SJSA1 (cell line): ENCODE measurements at regions not wholly inside any gene's neighbourhood (a gene's known extent, or its start where the extent isn't known, plus 50 kb on each side); places are given as distances from the start of the nearest gene placed in this dataset.
"Not testable (repeated sequence)": the region's sequence is repeated elsewhere in the genome, so short reads cannot be mapped to it uniquely, and the experiment has no call there.

Source experiments
- DNase-seq, 2 experiments: peaks; one replicate each; pipeline ENCODE4 v3.0.0-alpha.2; 2015 to 2020; ENCODE audit warnings: low spot score in 2 of 2, low read depth in 1 of 2
- H3K27ac ChIP-seq: fragments of 250-450 bp; sonication (Bioruptor Pico); 2 replicates; pipeline ENCODE4 v1.5.1; 2020; ENCODE audit warnings: mild to moderate bottlenecking, moderate library complexity
- H3K27me3 ChIP-seq: fragments of 250-450 bp; sonication (Bioruptor Pico); replicated peaks from 2 replicates; pipeline ENCODE4 v1.5.1; 2020; ENCODE audit warnings: mild to moderate bottlenecking, moderate library complexity
- H3K36me3 ChIP-seq: fragments of 250-450 bp; sonication (Bioruptor Pico); 2 replicates; pipeline ENCODE4 v1.5.1; 2020; ENCODE audit warnings: mild to moderate bottlenecking
- H3K4me1 ChIP-seq: fragments of 250-450 bp; sonication (Bioruptor Pico); replicated peaks from 2 replicates; pipeline ENCODE4 v1.6.1; 2021; ENCODE audit warnings: mild to moderate bottlenecking
- H3K4me3 ChIP-seq: fragments of 250-450 bp; sonication (Bioruptor Pico); 2 replicates; pipeline ENCODE4 v1.5.1; 2020; ENCODE audit warnings: mild to moderate bottlenecking
- H3K9me3 ChIP-seq: fragments of 250-450 bp; sonication (Bioruptor Pico); replicated peaks from 2 replicates; pipeline ENCODE4 v1.5.1; 2020; ENCODE audit warnings: mild to moderate bottlenecking

GRCh38 chr12:131192951-131193350 is 239.2 kb downstream of the ADGRD1 start:
- no peaks in the 10 kb centered on the region for H3K4me1 ChIP-seq
- H3K36me3 ChIP-seq, result no peaks in the 10 kb centered on the region
- no peaks in the 10 kb centered on the region for H3K9me3 ChIP-seq
- DNase-seq, result no peak
- H3K27ac ChIP-seq, result no peak overlapping the region
- no peak overlapping the region for H3K4me3 ChIP-seq
- H3K27me3 ChIP-seq, result no peaks in the 10 kb centered on the region

- no peak for DNase-seq
- Histone ChIP-seq H3K4me3 (no peak overlapping the region), H3K27ac (no peak overlapping the region), H3K36me3 (no peaks in the 10 kb centered on the region), H3K27me3 (no peaks in the 10 kb centered on the region), H3K9me3 (no peaks in the 10 kb centered on the region), H3K4me1 (no peaks in the 10 kb centered on the region)
Measured at GRCh38 chr12:131194166-131194565, 240.5 kb downstream of the ADGRD1 start.

- Histone ChIP-seq H3K27ac (no peak overlapping the region), H3K4me3 (no peak overlapping the region), H3K9me3 (no peaks in the 10 kb centered on the region), H3K36me3 (no peaks in the 10 kb centered on the region), H3K27me3 (no peaks in the 10 kb centered on the region), H3K4me1 (no peaks in the 10 kb centered on the region)
- DNase-seq, result no peak
Measured at GRCh38 chr12:131195796-131196195, 242.1 kb downstream of the ADGRD1 start.

- no peak overlapping the region for H3K27ac ChIP-seq
- H3K9me3 ChIP-seq, result no peaks in the 10 kb centered on the region
- no peak overlapping the region for H3K4me3 ChIP-seq
- DNase-seq, result no peak
- no peaks in the 10 kb centered on the region for H3K36me3 ChIP-seq
- H3K4me1 ChIP-seq, result no peaks in the 10 kb centered on the region
- no peaks in the 10 kb centered on the region for H3K27me3 ChIP-seq
Measured at GRCh38 chr12:131196220-131196619, 242.5 kb downstream of the ADGRD1 start.

GRCh38 chr12:131197490-131197889 is 243.8 kb downstream of the ADGRD1 start:
- H3K27ac ChIP-seq, result no peak overlapping the region
- no peaks in the 10 kb centered on the region for H3K27me3 ChIP-seq
- no peak overlapping the region for H3K4me3 ChIP-seq
- no peaks in the 10 kb centered on the region for H3K36me3 ChIP-seq
- H3K4me1 ChIP-seq, result no peaks in the 10 kb centered on the region
- DNase-seq, result no peak
- H3K9me3 ChIP-seq, result no peaks in the 10 kb centered on the region

GRCh38 chr12:131199221-131199620 is 245.5 kb downstream of the ADGRD1 start:
- Histone ChIP-seq H3K9me3 (no peaks in the 10 kb centered on the region), H3K27ac (no peak overlapping the region), H3K27me3 (no peaks in the 10 kb centered on the region), H3K4me1 (no peaks in the 10 kb centered on the region), H3K36me3 (no peaks in the 10 kb centered on the region), H3K4me3 (no peak overlapping the region)
- DNase-seq, result no peak

GRCh38 chr12:131201912-131202311 is 248.2 kb downstream of the ADGRD1 start:
- not testable (repeated sequence) for H3K9me3 ChIP-seq, H3K4me3 ChIP-seq, H3K36me3 ChIP-seq, DNase-seq, H3K4me1 ChIP-seq, H3K27ac ChIP-seq, H3K27me3 ChIP-seq

- Histone ChIP-seq H3K36me3 (no peaks in the 10 kb centered on the region), H3K27ac (no peak overlapping the region), H3K27me3 (no peaks in the 10 kb centered on the region), H3K4me1 (no peaks in the 10 kb centered on the region), H3K9me3 (no peaks in the 10 kb centered on the region), H3K4me3 (no peak overlapping the region)
- peak in 1 of 2 experiments; percentile 34 for DNase-seq
Measured at GRCh38 chr12:131202592-131203378, 249.1 kb downstream of the ADGRD1 start.

GRCh38 chr12:131203666-131204415 is 250.1 kb downstream of the ADGRD1 start:
- Histone ChIP-seq H3K9me3 (no peaks in the 10 kb centered on the region), H3K36me3 (no peaks in the 10 kb centered on the region), H3K27ac (no peak overlapping the region), H3K27me3 (no peaks in the 10 kb centered on the region), H3K4me3 (no peak overlapping the region), H3K4me1 (no peaks in the 10 kb centered on the region)
- DNase-seq, result peak in 1 of 2 experiments; percentile 22

GRCh38 chr12:131204416-131205274 is 250.9 kb downstream of the ADGRD1 start:
- DNase-seq, result peak in 1 of 2 experiments; percentile 30
- Histone ChIP-seq H3K9me3 (no peaks in the 10 kb centered on the region), H3K4me3 (no peak overlapping the region), H3K27ac (no peak overlapping the region), H3K4me1 (no peaks in the 10 kb centered on the region), H3K27me3 (no peaks in the 10 kb centered on the region), H3K36me3 (no peaks in the 10 kb centered on the region)

- H3K27ac ChIP-seq, H3K4me3 ChIP-seq, H3K36me3 ChIP-seq, H3K4me1 ChIP-seq, DNase-seq, H3K9me3 ChIP-seq, H3K27me3 ChIP-seq: not testable (repeated sequence)
Measured at GRCh38 chr12:131205275-131205933, 251.7 kb downstream of the ADGRD1 start.

- H3K27me3 ChIP-seq, H3K9me3 ChIP-seq, H3K4me1 ChIP-seq, H3K4me3 ChIP-seq, H3K36me3 ChIP-seq, H3K27ac ChIP-seq, DNase-seq: not testable (repeated sequence)
Measured at GRCh38 chr12:131206630-131207299, 253.1 kb downstream of the ADGRD1 start.

- H3K36me3 ChIP-seq, H3K27ac ChIP-seq, H3K9me3 ChIP-seq, DNase-seq, H3K4me3 ChIP-seq, H3K4me1 ChIP-seq, H3K27me3 ChIP-seq: not testable (repeated sequence)
Measured at GRCh38 chr12:131207300-131207660, 253.6 kb downstream of the ADGRD1 start.
